VCaP (cell line): ENCODE measurements at regions not wholly inside any gene's neighbourhood (a gene's known extent, or its start where the extent isn't known, plus 50 kb on each side); places are given as distances from the start of the nearest gene placed in this dataset.
"Not testable (repeated sequence)": the region's sequence is repeated elsewhere in the genome, so short reads cannot be mapped to it uniquely, and the experiment has no call there.

ENCODE experiments used
- H3K27ac ChIP-seq: fragments of 450-650 bp; 2 replicates; pipeline ENCODE4 v1.5.1; 2017
- TF ChIP-seq, protein P1 (sequence below): fragments of 450-650 bp; conservative IDR thresholded peaks from 2 replicates; pipeline ENCODE4 v1.5.1; 2017; ENCODE audit warnings: mild to moderate bottlenecking, moderate library complexity

GRCh38 chr7:153100691-153101237 lies 341.2 kb downstream of the ACTR3B start:
- no peak overlapping the region for H3K27ac ChIP-seq
- TF ChIP-seq, protein P1, sequence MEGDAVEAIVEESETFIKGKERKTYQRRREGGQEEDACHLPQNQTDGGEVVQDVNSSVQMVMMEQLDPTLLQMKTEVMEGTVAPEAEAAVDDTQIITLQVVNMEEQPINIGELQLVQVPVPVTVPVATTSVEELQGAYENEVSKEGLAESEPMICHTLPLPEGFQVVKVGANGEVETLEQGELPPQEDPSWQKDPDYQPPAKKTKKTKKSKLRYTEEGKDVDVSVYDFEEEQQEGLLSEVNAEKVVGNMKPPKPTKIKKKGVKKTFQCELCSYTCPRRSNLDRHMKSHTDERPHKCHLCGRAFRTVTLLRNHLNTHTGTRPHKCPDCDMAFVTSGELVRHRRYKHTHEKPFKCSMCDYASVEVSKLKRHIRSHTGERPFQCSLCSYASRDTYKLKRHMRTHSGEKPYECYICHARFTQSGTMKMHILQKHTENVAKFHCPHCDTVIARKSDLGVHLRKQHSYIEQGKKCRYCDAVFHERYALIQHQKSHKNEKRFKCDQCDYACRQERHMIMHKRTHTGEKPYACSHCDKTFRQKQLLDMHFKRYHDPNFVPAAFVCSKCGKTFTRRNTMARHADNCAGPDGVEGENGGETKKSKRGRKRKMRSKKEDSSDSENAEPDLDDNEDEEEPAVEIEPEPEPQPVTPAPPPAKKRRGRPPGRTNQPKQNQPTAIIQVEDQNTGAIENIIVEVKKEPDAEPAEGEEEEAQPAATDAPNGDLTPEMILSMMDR: no peak

DNA sequence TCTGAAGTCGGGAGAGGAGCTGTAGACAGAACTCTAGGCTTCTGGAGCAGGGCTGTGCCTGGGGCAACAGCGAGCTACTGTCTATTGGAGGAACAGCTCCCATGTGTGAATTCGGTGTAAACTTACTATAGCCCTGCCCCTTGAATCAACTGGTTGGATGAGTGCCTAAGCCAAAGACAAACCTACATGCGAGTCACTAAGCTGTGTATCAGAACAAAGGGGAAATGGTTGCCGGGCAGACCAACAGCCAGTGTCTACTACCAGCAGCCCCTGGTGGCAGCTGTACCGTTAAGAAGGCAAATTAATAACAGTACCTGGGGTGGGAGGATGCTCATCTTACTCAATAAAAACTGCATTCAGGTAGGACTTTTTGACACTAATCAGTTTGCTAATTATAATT lies 343.6 kb downstream of the ACTR3B start:
- TF ChIP-seq, protein P1: no peak
- H3K27ac ChIP-seq: no peak overlapping the region

- TF ChIP-seq, protein P1: no peak
- H3K27ac ChIP-seq: no peak overlapping the region
Observed at GRCh38 chr7:153107826-153108225, 348.3 kb downstream of the ACTR3B start.

DNA sequence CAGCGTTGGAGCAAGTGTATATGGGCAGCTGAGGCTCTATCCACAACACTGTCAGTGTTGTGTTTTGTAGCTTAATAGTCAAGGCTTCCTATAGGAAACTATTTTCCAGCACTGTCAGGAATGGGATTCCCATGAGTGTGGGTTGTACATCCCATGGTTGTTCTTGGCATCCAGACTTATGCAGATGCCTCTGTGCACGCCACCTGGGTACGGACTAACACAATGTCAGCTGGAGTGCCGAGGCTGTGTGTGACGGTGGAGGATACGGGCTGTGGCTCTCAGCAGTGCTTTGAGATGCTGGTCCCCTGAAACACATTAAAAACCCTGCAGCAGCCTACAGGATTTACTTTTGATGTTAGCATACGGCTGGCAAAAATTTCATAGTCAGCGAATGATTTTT lies 350.0 kb downstream of the ACTR3B start:
- H3K27ac ChIP-seq: no peak overlapping the region
- TF ChIP-seq, protein P1: no peak

- TF ChIP-seq, protein P1: no peak
- no peak overlapping the region for H3K27ac ChIP-seq
Observed at GRCh38 chr7:153110606-153111005, 351.1 kb downstream of the ACTR3B start.

DNA sequence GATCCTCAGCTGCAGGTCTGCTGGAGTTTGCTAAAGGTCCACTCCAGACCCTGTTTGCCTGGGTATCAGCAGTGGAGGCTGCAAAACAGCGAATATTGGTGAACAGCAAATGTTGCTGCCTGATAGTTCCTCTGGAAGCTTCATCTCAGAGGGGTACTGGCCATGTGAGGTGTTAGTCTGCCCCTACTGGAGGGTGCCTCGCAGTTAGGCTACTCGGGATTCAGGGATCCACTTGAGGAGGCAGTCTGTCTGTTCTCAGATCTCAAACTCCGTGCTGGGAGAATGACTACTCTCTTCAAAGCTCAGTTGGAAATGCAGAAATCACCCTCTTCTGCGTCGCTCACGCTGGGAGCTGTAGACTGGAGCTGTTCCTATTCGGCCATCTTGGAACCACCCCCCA lies 362.7 kb downstream of the ACTR3B start:
- H3K27ac ChIP-seq: not testable (repeated sequence)

DNA sequence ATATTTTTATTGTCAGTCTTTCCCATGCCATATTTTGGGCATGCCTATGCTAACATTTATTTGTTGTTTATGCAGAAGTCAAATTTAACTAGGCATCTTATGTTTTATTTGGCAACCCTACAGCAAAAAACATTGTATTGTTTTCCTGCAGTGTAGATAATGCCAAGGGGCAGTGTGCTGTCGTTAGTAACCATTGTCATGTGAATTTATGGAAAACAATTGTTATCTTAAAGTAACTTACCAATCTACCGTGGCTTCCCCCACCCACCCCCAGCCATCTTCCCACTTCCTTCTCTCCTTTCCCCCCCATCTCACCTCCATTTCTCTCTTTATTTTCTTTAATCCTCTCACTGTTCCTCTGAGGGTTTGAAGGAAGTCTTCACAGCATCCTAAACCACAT lies 370.5 kb downstream of the ACTR3B start:
- TF ChIP-seq, protein P1: no peak
- H3K27ac ChIP-seq: no peak overlapping the region

DNA sequence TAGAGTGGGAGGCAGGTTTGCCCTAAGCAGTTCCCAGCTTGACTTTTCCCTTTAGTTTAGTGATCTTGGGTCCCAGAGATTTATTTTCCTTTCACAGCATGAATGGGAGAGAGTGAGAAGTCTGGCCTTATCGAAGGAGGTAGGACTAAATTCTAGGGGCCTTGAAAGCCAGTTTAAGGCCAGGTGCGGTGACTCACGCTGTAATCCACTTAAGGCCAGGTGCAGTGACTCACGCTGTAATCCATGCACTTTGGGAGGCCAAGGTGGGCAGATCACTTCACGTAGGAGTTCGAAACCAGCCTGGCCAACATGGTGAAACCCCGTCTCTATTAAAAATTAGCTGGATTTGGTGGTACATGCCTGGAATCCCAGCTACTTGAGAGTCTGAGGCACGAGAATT lies 392.2 kb downstream of the ACTR3B start:
- TF ChIP-seq, protein P1: no peak
- no peak overlapping the region for H3K27ac ChIP-seq
